Caco-2 (cell line): ENCODE measurements at regions not wholly inside any gene's neighbourhood (a gene's known extent, or its start where the extent isn't known, plus 50 kb on each side); places are given as distances from the start of the nearest gene placed in this dataset.

ENCODE experiments used
- BruUV-seq: library from RNA; stranded (reverse); fragments of 400-500 nt; replicated peaks from 2 replicates; lab custom pipeline; 2021; lab: Mats Ljungman, UMichigan
- CTCF ChIA-PET: fragments of 300-600 bp; sonication (Branson Sonifier 250); formaldehyde crosslinking; loops from one replicate; lab custom pipeline; 2022; ENCODE audit warnings: antibody characterized with exemption; lab: Charles Lee
- POLR2A ChIA-PET: fragments of 300-600 bp; sonication (Branson Sonifier 250); formaldehyde crosslinking; loops from one replicate; lab custom pipeline; 2022; ENCODE audit warnings: antibody characterized with exemption; lab: Charles Lee
- DNase-seq, 2 experiments: peaks; one replicate each; pipeline versions ENCODE4 v3.0.0 to v3.0.0-alpha.2; 2020 to 2022
- H3K27me3 ChIP-seq: replicated peaks from 2 replicates; pipeline ENCODE4 v1.6.0; 2011; ENCODE audit warnings: low read length; ENCODE audit not compliant: control insufficient read depth, insufficient read depth
- H3K36me3 ChIP-seq: 2 replicates; pipeline ENCODE4 v1.5.1; 2011; ENCODE audit warnings: low read length; ENCODE audit not compliant: control insufficient read depth, insufficient read depth
- H3K4me1 ChIP-seq: fragments of 250-450 bp; sonication (Bioruptor Pico); 2 replicates; pipeline ENCODE4 v1.5.1; 2020; ENCODE audit warnings: mild to moderate bottlenecking
- H3K4me3 ChIP-seq: 2 replicates; pipeline ENCODE4 v1.5.1; 2011; ENCODE audit warnings: low read depth, mild to moderate bottlenecking, control low read depth, low read length
- H3K9me3 ChIP-seq: fragments of 250-450 bp; sonication (Bioruptor Pico); 2 replicates; pipeline ENCODE4 v1.5.1; 2020; ENCODE audit warnings: mild to moderate bottlenecking, moderate library complexity
- H3K27ac Mint-ChIP-seq: one replicate; pipeline ENCODE4 v1.8.0; 2022; ENCODE audit warnings: mixed read lengths; ENCODE audit not compliant: unreplicated experiment
- H3K27me3 Mint-ChIP-seq: one replicate; pipeline ENCODE4 v1.8.0; 2022; ENCODE audit warnings: mixed read lengths; ENCODE audit not compliant: insufficient read depth, unreplicated experiment
- H3K36me3 Mint-ChIP-seq: one replicate; pipeline ENCODE4 v1.8.0; 2022; ENCODE audit warnings: mild to moderate bottlenecking, mixed read lengths; ENCODE audit not compliant: insufficient read depth, unreplicated experiment
- H3K4me1 Mint-ChIP-seq: one replicate; pipeline ENCODE4 v1.8.0; 2022; ENCODE audit warnings: low read depth, mixed read lengths; ENCODE audit not compliant: unreplicated experiment
- H3K4me3 Mint-ChIP-seq: one replicate; pipeline ENCODE4 v1.8.0; 2022; ENCODE audit warnings: mild to moderate bottlenecking, moderate library complexity, mixed read lengths; ENCODE audit not compliant: unreplicated experiment
- H3K9me3 Mint-ChIP-seq: one replicate; pipeline ENCODE4 v1.8.0; 2022; ENCODE audit warnings: mixed read lengths; ENCODE audit not compliant: unreplicated experiment
- CTCF ChIP-seq, 2 experiments: fragments of 200-600 bp in 1 of 2; IDR thresholded peaks; 1 replicate in 1 of 2; 2 replicates in 1 of 2; pipeline versions ENCODE4 v1.5.1 to v1.8.0; 2011 to 2022; ENCODE audit warnings: antibody characterized with exemption in 1 of 2, control low read depth in 1 of 2, inconsistent platforms in 1 of 2, low read depth in 1 of 2, low read length in 1 of 2, mild to moderate bottlenecking in 1 of 2, moderate library complexity in 1 of 2; ENCODE audit not compliant: insufficient read depth in 1 of 2, severe bottlenecking in 1 of 2, unreplicated experiment in 1 of 2
- intact Hi-C: fragments of 100-400 bp; cut with micrococcal nuclease; formaldehyde crosslinking; loops from one replicate; pipeline ENCODE4 v1.10.0; 2022; ENCODE audit not compliant: unreplicated experiment

GRCh38 chr1:229153955-229154548 is 116.9 kb upstream of the RAB4A start:
- no peaks in the 10 kb centered on the region for H3K9me3 Mint-ChIP-seq
- no peak overlapping the region for H3K27ac Mint-ChIP-seq
- DNase-seq, result no peak
- ChIA-PET POLR2A (no interaction called here), CTCF (no interaction called here)
- intact Hi-C loops, result no loop called here
- H3K27me3 Mint-ChIP-seq, result no peaks in the 10 kb centered on the region
- H3K9me3 ChIP-seq, result no peaks in the 10 kb centered on the region
- TF ChIP-seq CTCF (IDR thresholded peaks at IDR 0.05; ENCODE audit: insufficient read depth in 1 of 2, low read depth in 1 of 2, low read length in 1 of 2, severe bottlenecking in 1 of 2, unreplicated experiment in 1 of 2), result no peak
- no TSS peak for BruUV-seq
- no peaks in the 10 kb centered on the region for H3K36me3 ChIP-seq
- H3K4me1 Mint-ChIP-seq, result no peaks in the 10 kb centered on the region
- no peaks in the 10 kb centered on the region for H3K4me1 ChIP-seq
- no peak overlapping the region for H3K4me3 Mint-ChIP-seq
- H3K27me3 ChIP-seq, result no peaks in the 10 kb centered on the region
- H3K36me3 Mint-ChIP-seq, result no peaks in the 10 kb centered on the region
- no peak overlapping the region for H3K4me3 ChIP-seq

- intact Hi-C loops, result loop anchor here (5.0 kb wide), 1 partner anchor 72 kb away; no protein-coding TSS in a partner anchor
- Histone ChIP-seq H3K9me3 (no peaks in the 10 kb centered on the region), H3K4me1 (no peaks in the 10 kb centered on the region), H3K36me3 (no peaks in the 10 kb centered on the region), H3K4me3 (no peak overlapping the region), H3K27me3 (no peaks in the 10 kb centered on the region)
- H3K9me3 Mint-ChIP-seq, result no peaks in the 10 kb centered on the region
- no peak for TF ChIP-seq CTCF (IDR thresholded peaks at IDR 0.05; ENCODE audit: insufficient read depth in 1 of 2, low read depth in 1 of 2, low read length in 1 of 2, severe bottlenecking in 1 of 2, unreplicated experiment in 1 of 2)
- no peaks in the 10 kb centered on the region for H3K36me3 Mint-ChIP-seq
- ChIA-PET CTCF (no interaction called here), POLR2A (no interaction called here)
- no peak overlapping the region for H3K27ac Mint-ChIP-seq
- BruUV-seq, result no TSS peak
- no peak for DNase-seq
- no peaks in the 10 kb centered on the region for H3K27me3 Mint-ChIP-seq
- no peak overlapping the region for H3K4me3 Mint-ChIP-seq
- no peaks in the 10 kb centered on the region for H3K4me1 Mint-ChIP-seq
Measured at GRCh38 chr1:229154811-229155210, 116.1 kb upstream of the RAB4A start.

- Mint-ChIP-seq H3K9me3 (no peaks in the 10 kb centered on the region), H3K27ac (no peak overlapping the region), H3K4me3 (no peak overlapping the region), H3K36me3 (no peaks in the 10 kb centered on the region), H3K4me1 (no peaks in the 10 kb centered on the region), H3K27me3 (no peaks in the 10 kb centered on the region)
- ChIA-PET POLR2A (no interaction called here), CTCF (interaction anchor here (0.8 to 2.2 kb wide), 2 partner anchors 419 to 464 kb away, joined by 7 to 10 read pairs; no protein-coding TSS in a partner anchor)
- no peak for DNase-seq
- no TSS peak for BruUV-seq
- Histone ChIP-seq H3K9me3 (no peaks in the 10 kb centered on the region), H3K27me3 (no peaks in the 10 kb centered on the region), H3K36me3 (no peaks in the 10 kb centered on the region), H3K4me1 (no peaks in the 10 kb centered on the region), H3K4me3 (no peak overlapping the region)
- intact Hi-C loops, result loop anchor here (5.0 kb wide), 1 partner anchor 72 kb away; no protein-coding TSS in a partner anchor
- TF ChIP-seq CTCF (IDR thresholded peaks at IDR 0.05; ENCODE audit: insufficient read depth in 1 of 2, low read depth in 1 of 2, low read length in 1 of 2, severe bottlenecking in 1 of 2, unreplicated experiment in 1 of 2), result no peak
Measured at GRCh38 chr1:229155472-229155871, 115.4 kb upstream of the RAB4A start.
